B cell (primary cell): ENCODE measurements at regions not wholly inside any gene's neighbourhood (a gene's known extent, or its start where the extent isn't known, plus 50 kb on each side); places are given as distances from the start of the nearest gene placed in this dataset.

Experiments
- ATAC-seq: fragments of 200-7000 bp; cut with Tn5 transposase; one replicate; pipeline ENCODE4 v1.10.0; 2021; ENCODE audit warnings: low read depth, mild to moderate bottlenecking, moderate number of reproducible peaks, moderate library complexity
- CTCF ChIA-PET: fragments of 350-600 bp; sonication (Branson Sonifier 250); formaldehyde crosslinking; loops from one replicate; lab custom pipeline; 2021; ENCODE audit warnings: antibody characterized with exemption, inconsistent platforms; lab: Charles Lee
- POLR2A ChIA-PET: fragments of 350-600 bp; sonication (Branson Sonifier 250); formaldehyde crosslinking; loops from one replicate; lab custom pipeline; 2021; ENCODE audit warnings: antibody characterized with exemption; lab: Charles Lee
- DNase-seq: peaks from one replicate; pipeline ENCODE4 v3.0.0; 2013
- H2AFZ ChIP-seq: 2 replicates; pipeline ENCODE4 v1.6.1; 2012; ENCODE audit warnings: mild to moderate bottlenecking, low read depth, low read length; ENCODE audit not compliant: insufficient read depth, poor library complexity, severe bottlenecking
- H3K27ac ChIP-seq, 2 donors: 1 replicate in 1 of 2; 2 replicates in 1 of 2; pipeline ENCODE4 v1.5.1; 2012 to 2013; ENCODE audit warnings: low read length in 2 of 2, mild to moderate bottlenecking in 2 of 2, moderate library complexity in 1 of 2
- H3K27me3 ChIP-seq, 4 experiments: fragments of 200-600 bp in 1 of 4; sonication (generic) in 1 of 4; replicated peaks in 1 of 4; 1 replicate in 2 of 4; 2 replicates in 2 of 4; pipeline versions ENCODE4 v1.6.1 to v1.7.0; 2013 to 2016; ENCODE audit warnings: low read length in 3 of 4, mild to moderate bottlenecking in 2 of 4, mixed read lengths in 1 of 4, moderate library complexity in 1 of 4; ENCODE audit not compliant: insufficient read depth in 4 of 4, control insufficient read depth in 3 of 4; ENCODE audit errors: control extremely low read depth in 1 of 4
- H3K36me3 ChIP-seq, 2 experiments: replicated peaks in 1 of 2; 1 replicate in 1 of 2; 2 replicates in 1 of 2; pipeline versions ENCODE4 v1.6.1 to v1.7.1; 2013; ENCODE audit warnings: low read length in 1 of 2; ENCODE audit not compliant: insufficient read depth in 2 of 2, control insufficient read depth in 1 of 2; ENCODE audit errors: control extremely low read depth in 1 of 2, extremely low read depth in 1 of 2
- H3K4me1 ChIP-seq, 2 donors: fragments of 200-600 bp in 1 of 2; sonication (generic) in 1 of 2; 1 replicate in 1 of 2; 2 replicates in 1 of 2; pipeline versions ENCODE4 v1.5.1 to v1.6.1; 2013 to 2017; ENCODE audit warnings: low read length in 2 of 2; ENCODE audit not compliant: control insufficient read depth in 2 of 2, insufficient read depth in 2 of 2
- H3K4me2 ChIP-seq: replicated peaks from 2 replicates; pipeline ENCODE3; 2012; ENCODE audit warnings: mild to moderate bottlenecking, low read depth, low read length; ENCODE audit not compliant: poor library complexity, severe bottlenecking
- H3K4me3 ChIP-seq, 5 experiments: fragments of 200-600 bp in 1 of 5; sonication (generic) in 1 of 5; 1 replicate in 3 of 5; 2 replicates in 2 of 5; pipeline versions ENCODE4 v1.5.1 to v1.7.0; 2011 to 2016; ENCODE audit warnings: low read length in 4 of 5, mild to moderate bottlenecking in 4 of 5, low read depth in 2 of 5, control low read depth in 1 of 5, moderate library complexity in 1 of 5; ENCODE audit not compliant: insufficient read depth in 1 of 5; ENCODE audit errors: control extremely low read depth in 1 of 5, extremely low read depth in 1 of 5
- H3K79me2 ChIP-seq: fragments of 200-600 bp; sonication (generic); one replicate; pipeline ENCODE4 v1.6.0; 2016; ENCODE audit warnings: low read length; ENCODE audit not compliant: control insufficient read depth, insufficient read depth
- H3K9ac ChIP-seq: fragments of 200-600 bp; sonication (generic); 2 replicates; pipeline ENCODE4 v1.6.1; 2017; ENCODE audit warnings: mild to moderate bottlenecking, low read length, moderate library complexity
- H3K9me3 ChIP-seq, 3 donors: one replicate each; pipeline versions ENCODE4 v1.6.1 to v1.7.1; 2013; ENCODE audit warnings: low read length in 2 of 3; ENCODE audit not compliant: control insufficient read depth in 2 of 3, insufficient read depth in 1 of 3; ENCODE audit errors: control extremely low read depth in 1 of 3
- H4K20me1 ChIP-seq: 2 replicates; pipeline ENCODE4 v1.6.0; 2012; ENCODE audit warnings: mild to moderate bottlenecking, low read length; ENCODE audit not compliant: insufficient read depth, control insufficient read depth, poor library complexity, severe bottlenecking
- H3K27ac Mint-ChIP-seq: one replicate; pipeline ENCODE4 v1.8.0; 2021; ENCODE audit warnings: mixed read lengths
- H3K27me3 Mint-ChIP-seq: one replicate; pipeline ENCODE4 v1.8.0; 2021; ENCODE audit warnings: mixed read lengths
- H3K4me1 Mint-ChIP-seq: one replicate; pipeline ENCODE4 v1.8.0; 2021; ENCODE audit warnings: mixed read lengths
- H3K4me3 Mint-ChIP-seq: one replicate; pipeline ENCODE4 v1.8.0; 2021; ENCODE audit warnings: mixed read lengths
- H3K9me3 Mint-ChIP-seq: one replicate; pipeline ENCODE4 v1.8.0; 2022; ENCODE audit warnings: mixed read lengths; ENCODE audit not compliant: insufficient read depth
- EZH2 ChIP-seq: IDR thresholded peaks from 2 replicates; pipeline ENCODE4 v1.6.1; 2012; ENCODE audit warnings: borderline replicate concordance, low read depth, mild to moderate bottlenecking, moderate library complexity, low read length; ENCODE audit not compliant: insufficient read depth, poor library complexity, severe bottlenecking
- WGBS: methylation state at CpG from one replicate; pipeline ENCODE4 v1.1.5; 2013; ENCODE audit warnings: missing lambda C conversion rate; ENCODE audit not compliant: insufficient coverage; 5-methylcytosine and 5-hydroxymethylcytosine counted together
- intact Hi-C: fragments of 100-400 bp; cut with micrococcal nuclease; formaldehyde crosslinking; loops from one replicate; pipeline ENCODE4 v1.10.0; 2022
- TF ChIP-seq, protein P1 (sequence below): fragments of 200-600 bp; IDR thresholded peaks from one replicate; pipeline ENCODE4 v1.8.0; 2022; ENCODE audit warnings: antibody characterized with exemption, mild to moderate bottlenecking

DNA sequence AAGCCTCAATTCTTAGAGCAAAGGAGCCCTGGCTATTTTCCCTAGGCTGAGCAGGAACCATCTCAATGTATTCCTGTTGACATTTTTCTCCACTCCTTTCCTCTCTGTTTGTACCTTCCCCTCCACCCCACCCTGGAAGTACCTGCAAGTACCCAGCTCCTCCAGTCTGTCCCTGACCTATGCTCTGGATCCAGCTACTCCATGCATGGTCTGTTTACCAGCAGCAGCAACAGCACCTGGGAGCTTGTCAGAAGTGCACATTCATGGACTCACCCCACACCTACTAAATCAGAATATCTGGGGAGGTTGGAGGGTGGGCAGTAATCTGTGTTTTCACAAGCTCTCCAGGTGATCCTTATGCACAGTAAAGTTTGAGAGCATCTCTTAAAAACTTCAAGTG lies 240.7 kb upstream of the UMPS start:
- ChIA-PET POLR2A (no interaction called here), CTCF (no interaction called here)
- no peak for TF ChIP-seq EZH2
- TF ChIP-seq, protein P1, sequence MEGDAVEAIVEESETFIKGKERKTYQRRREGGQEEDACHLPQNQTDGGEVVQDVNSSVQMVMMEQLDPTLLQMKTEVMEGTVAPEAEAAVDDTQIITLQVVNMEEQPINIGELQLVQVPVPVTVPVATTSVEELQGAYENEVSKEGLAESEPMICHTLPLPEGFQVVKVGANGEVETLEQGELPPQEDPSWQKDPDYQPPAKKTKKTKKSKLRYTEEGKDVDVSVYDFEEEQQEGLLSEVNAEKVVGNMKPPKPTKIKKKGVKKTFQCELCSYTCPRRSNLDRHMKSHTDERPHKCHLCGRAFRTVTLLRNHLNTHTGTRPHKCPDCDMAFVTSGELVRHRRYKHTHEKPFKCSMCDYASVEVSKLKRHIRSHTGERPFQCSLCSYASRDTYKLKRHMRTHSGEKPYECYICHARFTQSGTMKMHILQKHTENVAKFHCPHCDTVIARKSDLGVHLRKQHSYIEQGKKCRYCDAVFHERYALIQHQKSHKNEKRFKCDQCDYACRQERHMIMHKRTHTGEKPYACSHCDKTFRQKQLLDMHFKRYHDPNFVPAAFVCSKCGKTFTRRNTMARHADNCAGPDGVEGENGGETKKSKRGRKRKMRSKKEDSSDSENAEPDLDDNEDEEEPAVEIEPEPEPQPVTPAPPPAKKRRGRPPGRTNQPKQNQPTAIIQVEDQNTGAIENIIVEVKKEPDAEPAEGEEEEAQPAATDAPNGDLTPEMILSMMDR: no peak
- intact Hi-C loops: no loop called here
- Histone ChIP-seq H3K27me3 (no peaks in the 10 kb centered on the region), H3K79me2 (no peaks in the 10 kb centered on the region), H4K20me1 (no peaks in the 10 kb centered on the region), H3K4me3 (no peak overlapping the region), H3K27ac (no peak overlapping the region), H3K9ac (no peak overlapping the region), H3K4me1 (no peaks in the 10 kb centered on the region), H3K4me2 (no peak overlapping the region), H3K9me3 (no peaks in the 10 kb centered on the region), H3K36me3 (no peaks in the 10 kb centered on the region), H2AFZ (no peak overlapping the region)
- no peak overlapping the region for H3K27ac Mint-ChIP-seq
- no peaks in the 10 kb centered on the region for H3K4me1 Mint-ChIP-seq
- H3K9me3 Mint-ChIP-seq: no peaks in the 10 kb centered on the region
- no peak overlapping the region for H3K4me3 Mint-ChIP-seq
- peaks cover 39% of the 10 kb centered on the region for H3K27me3 Mint-ChIP-seq
- DNase-seq (no peak), ATAC-seq (no peak)

DNA sequence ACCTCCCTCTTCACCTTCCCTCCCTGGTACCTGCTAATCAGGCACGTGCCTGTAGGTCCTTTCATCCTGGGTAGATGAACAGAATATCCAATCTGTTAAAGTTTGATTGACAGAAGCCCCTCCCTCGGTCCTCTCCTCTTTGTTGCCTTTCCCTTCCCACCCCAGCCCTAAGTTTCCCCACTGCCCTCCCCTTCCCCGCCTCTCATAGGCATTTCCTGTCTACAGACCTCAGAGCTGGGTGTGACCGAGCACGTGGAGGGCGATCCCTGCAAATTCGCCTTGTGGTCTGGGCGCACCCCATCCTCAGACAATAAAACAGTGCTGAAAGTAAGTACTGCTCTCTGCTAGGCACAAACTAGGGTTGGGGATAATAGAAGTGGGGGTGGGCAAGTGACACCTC lies 239.2 kb upstream of the UMPS start:
- ChIA-PET POLR2A (no interaction called here), CTCF (no interaction called here)
- Mint-ChIP-seq H3K4me3 (no peak overlapping the region), H3K4me1 (peaks cover under 1% of the 10 kb centered on the region), H3K27me3 (peaks cover 32% of the 10 kb centered on the region), H3K9me3 (no peaks in the 10 kb centered on the region), H3K27ac (no peak overlapping the region)
- ATAC-seq (no peak), DNase-seq (no peak)
- Histone ChIP-seq H3K36me3 (no peaks in the 10 kb centered on the region), H4K20me1 (no peaks in the 10 kb centered on the region), H3K4me1 (no peaks in the 10 kb centered on the region), H3K4me3 (no peak overlapping the region), H3K27ac (no peak overlapping the region), H3K9me3 (no peaks in the 10 kb centered on the region), H2AFZ (no peak overlapping the region), H3K79me2 (no peaks in the 10 kb centered on the region), H3K4me2 (no peak overlapping the region), H3K27me3 (no peaks in the 10 kb centered on the region), H3K9ac (no peak overlapping the region)
- 44% methylated on average over 7 of the region's 8 CpGs for WGBS
- intact Hi-C loops: no loop called here
- no peak for TF ChIP-seq EZH2
- TF ChIP-seq, protein P1: no peak
